ENCODE measurements at regions not wholly inside any gene's neighbourhood (a gene's known extent, or its start where the extent isn't known, plus 50 kb on each side); places are given as distances from the start of the nearest gene placed in this dataset.
"Not testable (repeated sequence)": the region's sequence is repeated elsewhere in the genome, so short reads cannot be mapped to it uniquely, and the experiment has no call there.

DNA sequence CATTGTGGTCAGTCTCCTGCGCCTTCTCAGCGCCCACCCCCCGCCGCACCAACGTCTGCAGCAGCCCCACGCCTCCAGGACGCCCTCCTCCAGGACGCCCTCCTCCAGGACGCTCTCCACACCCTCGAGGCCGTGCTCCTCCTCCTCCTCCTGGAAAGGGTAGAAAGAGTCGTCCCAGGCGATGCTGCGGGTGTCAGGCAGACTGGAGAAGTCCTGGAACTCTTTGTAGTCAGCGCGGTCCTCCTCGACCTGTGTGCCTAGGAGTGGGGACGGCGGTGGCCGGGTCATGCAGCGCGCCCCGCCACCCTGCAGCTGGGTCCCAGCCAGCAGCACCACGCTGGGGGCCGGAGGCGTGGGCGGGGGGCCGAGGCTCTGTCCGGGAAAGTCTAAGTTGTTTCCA lies 58.7 kb upstream of the OR4C13 start:
- POLR2A ChIA-PET = not testable (repeated sequence)

More for the DNA sequence above, 58.7 kb upstream of the OR4C13 start:
- H3K9me3 ChIP-seq; DNase-seq; H3K4me1 ChIP-seq; H3K4me1 Mint-ChIP-seq (ENCODE audit: low read depth, unreplicated experiment); H3K27me3 Mint-ChIP-seq (ENCODE audit: insufficient read depth, unreplicated experiment); H3K4me3 ChIP-seq (ENCODE audit: low read depth, low read length); H3K27me3 ChIP-seq (replicated peaks; ENCODE audit: control insufficient read depth, insufficient read depth, low read length); H3K36me3 Mint-ChIP-seq (ENCODE audit: insufficient read depth, unreplicated experiment); H3K27ac Mint-ChIP-seq (ENCODE audit: unreplicated experiment); CTCF ChIA-PET; H3K36me3 ChIP-seq (ENCODE audit: control insufficient read depth, insufficient read depth, low read length); BruUV-seq (replicated peaks); H3K9me3 Mint-ChIP-seq (ENCODE audit: unreplicated experiment); intact Hi-C loops (cut with micrococcal nuclease; ENCODE audit: unreplicated experiment); H3K4me3 Mint-ChIP-seq (ENCODE audit: unreplicated experiment): not testable (repeated sequence)
